ENCODE measurements at regions not wholly inside any gene's neighbourhood (a gene's known extent, or its start where the extent isn't known, plus 50 kb on each side); places are given as distances from the start of the nearest gene placed in this dataset.

- DNase-seq = no peak
Measured at GRCh38 chr13:69418319-69418718, 689.3 kb upstream of the ATXN8OS start.

GRCh38 chr13:69410761-69411160 is 696.9 kb upstream of the ATXN8OS start:
- DNase-seq = no peak

- no peak for DNase-seq
Measured at GRCh38 chr13:69391756-69392155, 715.9 kb upstream of the ATXN8OS start.

- no peak for DNase-seq
Measured at GRCh38 chr13:69389899-69390298, 717.7 kb upstream of the ATXN8OS start.

GRCh38 chr13:69373747-69374425 is 733.7 kb upstream of the ATXN8OS start:
- no peak for DNase-seq

- DNase-seq = no peak
Measured at GRCh38 chr13:69363360-69363759, 744.3 kb upstream of the ATXN8OS start.

GRCh38 chr13:69331245-69331644 is 776.4 kb upstream of the ATXN8OS start:
- DNase-seq = no peak

- DNase-seq = no peak
Measured at GRCh38 chr13:69324090-69324886, 783.3 kb upstream of the ATXN8OS start.

GRCh38 chr13:69319656-69320055 is 788.0 kb upstream of the ATXN8OS start:
- no peak for DNase-seq

GRCh38 chr13:69315039-69315438 is 792.6 kb upstream of the ATXN8OS start:
- no peak for DNase-seq

- no peak for DNase-seq
Measured at GRCh38 chr13:69306766-69307165, 800.9 kb upstream of the ATXN8OS start.

GRCh38 chr13:69300131-69300530 is 807.5 kb upstream of the ATXN8OS start:
- no peak for DNase-seq

- no peak for DNase-seq
Measured at GRCh38 chr13:69296130-69296529, 811.5 kb upstream of the ATXN8OS start.

GRCh38 chr13:69292789-69293425 is 814.7 kb upstream of the ATXN8OS start:
- DNase-seq = no peak

- DNase-seq = no peak
Measured at GRCh38 chr13:69291292-69291906, 816.2 kb upstream of the ATXN8OS start.

- DNase-seq = no peak
Measured at GRCh38 chr13:69288026-69288425, 819.6 kb upstream of the ATXN8OS start.

- no peak for DNase-seq
Measured at GRCh38 chr13:69287050-69287698, 820.5 kb upstream of the ATXN8OS start.

GRCh38 chr13:69283837-69284236 is 823.8 kb upstream of the ATXN8OS start:
- no peak for DNase-seq

- DNase-seq = no peak
Measured at GRCh38 chr13:69283301-69283700, 824.3 kb upstream of the ATXN8OS start.

GRCh38 chr13:69280399-69280798 is 827.2 kb upstream of the ATXN8OS start:
- DNase-seq = no peak

- no peak for DNase-seq
Measured at GRCh38 chr13:69279213-69279612, 828.4 kb upstream of the ATXN8OS start.

GRCh38 chr13:69274231-69274630 is 833.4 kb upstream of the ATXN8OS start:
- no peak for DNase-seq

Measured in femur (tissue), 1 donor.